Heart right ventricle (tissue), 16 donors: ENCODE measurements at regions not wholly inside any gene's neighbourhood (a gene's known extent, or its start where the extent isn't known, plus 50 kb on each side); places are given as distances from the start of the nearest gene placed in this dataset.

Experiments used
- ATAC-seq, 8 donors: fragments of 200-7000 bp; cut with Tn5 transposase; one replicate each; pipeline ENCODE4 v1.9.1; 2020; ENCODE audit warnings: mild to moderate bottlenecking in 8 of 8, moderate library complexity in 8 of 8, moderate number of reproducible peaks in 1 of 8
- DNase-seq, 2 donors: peaks; one replicate each; pipeline ENCODE4 v3.0.0-alpha.2; 2020
- H3K27ac ChIP-seq, 10 donors: fragments of 200-600 bp; sonication (generic) in 2 of 10; one replicate each; pipeline versions ENCODE4 v1.5.0 to v1.8.0; 2020 to 2022; ENCODE audit warnings: mild to moderate bottlenecking in 3 of 10
- H3K27me3 ChIP-seq, 7 donors: fragments of 200-600 bp; one replicate each; pipeline ENCODE4 v1.8.0; 2021 to 2022; ENCODE audit warnings: mild to moderate bottlenecking in 2 of 7
- H3K36me3 ChIP-seq, 9 donors: fragments of 200-600 bp; sonication (generic) in 1 of 9; one replicate each; pipeline versions ENCODE4 v1.5.0 to v1.8.0; 2020 to 2022; ENCODE audit warnings: mild to moderate bottlenecking in 2 of 9
- H3K4me1 ChIP-seq, 9 donors: fragments of 200-600 bp; sonication (generic) in 1 of 9; one replicate each; pipeline versions ENCODE4 v1.5.0 to v1.8.0; 2020 to 2022; ENCODE audit warnings: mild to moderate bottlenecking in 4 of 9
- H3K4me3 ChIP-seq, 10 donors: fragments of 200-600 bp; sonication (generic) in 2 of 10; one replicate each; pipeline versions ENCODE4 v1.5.0 to v1.8.0; 2020 to 2022; ENCODE audit warnings: mild to moderate bottlenecking in 7 of 10, moderate library complexity in 2 of 10
- H3K9me3 ChIP-seq, 11 donors: fragments of 200-600 bp in 10 of 11; sonication (generic) in 2 of 11; one replicate each; pipeline versions ENCODE4 v1.5.0 to v1.8.0; 2013 to 2022; ENCODE audit warnings: mild to moderate bottlenecking in 2 of 11, control low read depth in 1 of 11, moderate library complexity in 1 of 11
- CTCF ChIP-seq, 9 donors: fragments of 200-600 bp; sonication (generic) in 2 of 9; IDR thresholded peaks; one replicate each; pipeline versions ENCODE4 v1.5.0 to v1.8.0; 2021 to 2022; ENCODE audit warnings: antibody characterized with exemption in 9 of 9, mild to moderate bottlenecking in 5 of 9, moderate library complexity in 1 of 9
- WGBS, 2 donors: extraction: QIAGEN DNeasy Blood & Tissue Kit; methylation state at CpG; one replicate each; pipeline ENCODE4 v1.1.7; 2013; ENCODE audit warnings: inconsistent platforms in 1 of 2; 5-methylcytosine and 5-hydroxymethylcytosine counted together
- intact Hi-C, 10 donors: fragments of 100-400 bp; cut with DNase I; formaldehyde crosslinking; loops; one replicate each; pipeline versions ENCODE4 v1.11.1 to v1.14.2; 2022
- donor health status: Arrhythmogenic right ventricular cardiomyopathy.
- donor health status: ischemic (EF 13 %, LVEDD 7.1; RV severe dilation, severe dysfunction).
- donor health status: healthy with polysubstance abuse.
- donor health status: DM: no; HTN: yes; CAD: no.
- donor health status: DM: no; HTN: no; CAD: no.
- donor health status: ischemic (EF 25% LVEDD 6.9; RV normal size, moderate dysfunction).
- donor health status: ischemic (EF 25% LVEDD 5.7; RV mildly dilated, moderate dysfunction).
- donor health status: healthy.
- donor health status: DM: yes; HTN: yes; CAD: no.
- donor health status: Ischemic cardiomyopathy.
- donor health status: ischemic (EF 35%, LVEDD 5.7; RV mildly dilated, moderate dysfunction).
- donor health status: nonischemic (EF 11% LVEDD 7.7; RV severe dilation, severe dysfunction).
- donor health status: DM: yes; HTN: yes; CAD: no.
- donor health status: PGD.
- donor health status: ischemic (EF 29% LVEDD 5.4; RV normal size, mild dysfunction).
- donor health status: nonischemic (EF 23%, LVEDD 6.1; RV moderate dilation, normal function).

DNA sequence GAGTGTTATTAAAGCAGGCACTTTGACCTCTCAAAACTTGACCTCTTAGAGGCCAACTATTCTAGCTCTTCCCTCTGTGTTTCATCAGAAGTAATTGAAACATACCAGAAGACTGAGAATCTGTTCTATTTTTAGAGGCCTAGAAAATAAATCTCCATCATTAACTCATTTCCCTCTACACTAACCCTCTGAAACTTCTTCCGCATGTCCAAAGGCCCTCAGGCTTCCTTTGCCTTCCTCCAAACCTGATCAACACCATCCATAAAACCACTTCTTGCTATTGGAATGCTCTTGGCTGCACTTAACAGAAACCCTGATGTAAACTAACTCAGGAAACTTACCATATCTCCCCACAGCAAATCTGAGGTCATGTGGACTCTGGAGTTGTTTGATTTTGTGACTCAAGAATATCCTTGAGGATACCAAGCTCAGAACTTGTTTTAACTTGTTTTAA is 196.4 kb downstream of the RPAP3 start:
- ATAC-seq (peak in 1 of 8 donors; percentile 25), DNase-seq (no peak)
- Histone ChIP-seq H3K4me1 (no peaks in the 10 kb centered on the region), H3K27ac (no peak overlapping the region), H3K27me3 (no peaks in the 10 kb centered on the region), H3K9me3 (peaks cover 0 to 12% (median 0%) of the 10 kb centered on the region in 11 donors), H3K4me3 (no peak overlapping the region), H3K36me3 (no peaks in the 10 kb centered on the region)
- TF ChIP-seq CTCF (IDR thresholded peaks at IDR 0.05), result no peak
- intact Hi-C loops, result no loop called here
- WGBS, 2 donors, result 63 to 69% methylated on average over 1 of the region's 1 CpG

DNA sequence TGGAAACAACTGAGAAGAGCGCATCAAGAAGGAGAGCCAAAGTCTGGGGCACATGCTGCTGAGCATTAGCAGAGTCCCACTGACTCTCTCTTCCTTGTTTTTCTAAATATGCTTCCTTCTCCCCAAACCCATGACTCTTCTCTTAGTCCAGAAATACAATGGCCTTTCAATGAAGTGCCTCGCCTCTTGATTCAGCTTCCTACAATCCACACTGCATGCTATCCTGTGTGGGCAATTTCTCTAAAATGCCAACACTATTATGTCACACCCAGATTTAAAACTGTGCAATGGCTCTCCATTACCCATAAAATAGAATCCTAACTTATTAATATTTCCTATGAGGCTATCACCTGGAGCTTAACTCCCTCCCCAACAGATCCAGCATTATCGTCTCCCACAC is 198.6 kb downstream of the RPAP3 start:
- 94 to 96% methylated on average over 3 of the region's 3 CpGs for WGBS, 2 donors
- H3K4me1 ChIP-seq, result no peaks in the 10 kb centered on the region
- no peaks in the 10 kb centered on the region for H3K27me3 ChIP-seq
- TF ChIP-seq CTCF (IDR thresholded peaks at IDR 0.05), result no peak
- H3K9me3 ChIP-seq, result peaks cover 0 to 6% (median 0%) of the 10 kb centered on the region in 11 donors
- intact Hi-C loops, result no loop called here
- ATAC-seq (no peak), DNase-seq (no peak)
- H3K4me3 ChIP-seq, result no peak overlapping the region
- H3K36me3 ChIP-seq, result no peaks in the 10 kb centered on the region
- H3K27ac ChIP-seq, result no peak overlapping the region

GRCh38 chr12:47504775-47505446 is 200.9 kb downstream of the RPAP3 start:
- no peak for TF ChIP-seq CTCF (IDR thresholded peaks at IDR 0.05)
- H3K4me3 ChIP-seq, result no peak overlapping the region
- ATAC-seq (no peak), DNase-seq (no peak)
- intact Hi-C loops, result no loop called here
- H3K27ac ChIP-seq, result no peak overlapping the region
- H3K4me1 ChIP-seq, result no peaks in the 10 kb centered on the region
- H3K9me3 ChIP-seq, result peaks cover 0 to 6% (median 0%) of the 10 kb centered on the region in 11 donors
- H3K27me3 ChIP-seq, result no peaks in the 10 kb centered on the region
- no peaks in the 10 kb centered on the region for H3K36me3 ChIP-seq
- WGBS, 2 donors, result 69 to 71% methylated on average over 11 of the region's 11 CpGs

- intact Hi-C loops, result no loop called here
- no peak for DNase-seq
- H3K27me3 ChIP-seq, result peaks cover 0 to 17% (median 0%) of the 10 kb centered on the region in 7 donors
- H3K4me1 ChIP-seq, result no peaks in the 10 kb centered on the region
- peaks cover 0 to 17% (median 0%) of the 10 kb centered on the region in 11 donors for H3K9me3 ChIP-seq
- WGBS, 2 donors, result 62 to 63% methylated on average over 3 of the region's 3 CpGs
- TF ChIP-seq CTCF (IDR thresholded peaks at IDR 0.05), result no peak
- no peak overlapping the region for H3K27ac ChIP-seq
- H3K36me3 ChIP-seq, result no peaks in the 10 kb centered on the region
- no peak for ATAC-seq
- H3K4me3 ChIP-seq, result no peak overlapping the region
These were observed 212.0 kb downstream of the RPAP3 start for GRCh38 chr12:47493801-47494200.
